GM18520 (cell line): ENCODE measurements at regions not wholly inside any gene's neighbourhood (a gene's known extent, or its start where the extent isn't known, plus 50 kb on each side); places are given as distances from the start of the nearest gene placed in this dataset.
"Not testable (repeated sequence)": the region's sequence is repeated elsewhere in the genome, so short reads cannot be mapped to it uniquely, and the experiment has no call there.

Source experiments
- ATAC-seq: cut with Tn5 transposase; IDR thresholded peaks from one replicate; pipeline ENCODE4 v1.9.1; 2021; ENCODE audit not compliant: unreplicated experiment

- no peak for ATAC-seq
Measured at GRCh38 chr16:60712144-60712543, 1324.1 kb downstream of the CDH8 start.

DNA sequence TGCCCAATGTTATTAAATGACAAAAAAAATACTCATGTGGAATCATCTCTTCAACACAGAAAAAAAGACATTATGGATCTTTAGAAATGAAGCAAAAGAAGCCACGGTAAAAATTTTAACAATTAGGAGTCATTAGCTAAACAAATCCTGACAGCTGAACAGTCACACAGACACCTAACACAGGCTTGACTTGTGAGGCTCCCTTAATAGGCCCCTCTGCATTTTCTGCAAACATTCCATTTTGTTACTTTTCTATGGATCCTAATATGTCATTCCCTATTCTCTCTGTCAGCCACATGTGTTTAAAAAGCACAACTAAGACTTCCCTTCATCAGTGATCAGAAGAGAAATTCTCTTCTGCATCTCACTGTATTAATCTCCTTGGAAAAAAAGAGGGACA is 1331.5 kb downstream of the CDH8 start:
- no peak for ATAC-seq

- ATAC-seq, result no peak
Measured at GRCh38 chr16:60703096-60703495, 1333.1 kb downstream of the CDH8 start.

DNA sequence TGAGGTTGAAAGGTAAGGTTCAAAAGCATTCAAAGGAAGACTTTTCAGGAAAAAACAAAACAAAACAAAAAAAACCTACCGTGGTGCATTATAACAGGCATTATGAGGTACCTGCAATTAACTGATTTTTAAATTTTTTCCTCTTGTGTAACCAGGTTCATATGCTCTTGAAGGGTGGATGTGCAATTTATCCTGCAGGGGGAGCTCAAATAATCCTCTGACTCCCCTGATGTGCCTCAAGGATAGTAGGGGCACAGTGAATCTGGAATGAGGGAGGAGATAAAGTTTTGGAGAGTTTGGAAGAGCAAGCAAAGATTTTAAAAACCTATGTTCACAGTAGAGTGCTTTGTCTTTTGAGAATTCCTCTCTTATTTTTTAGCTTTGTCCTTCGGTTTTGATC is 1349.4 kb downstream of the CDH8 start:
- no peak for ATAC-seq

DNA sequence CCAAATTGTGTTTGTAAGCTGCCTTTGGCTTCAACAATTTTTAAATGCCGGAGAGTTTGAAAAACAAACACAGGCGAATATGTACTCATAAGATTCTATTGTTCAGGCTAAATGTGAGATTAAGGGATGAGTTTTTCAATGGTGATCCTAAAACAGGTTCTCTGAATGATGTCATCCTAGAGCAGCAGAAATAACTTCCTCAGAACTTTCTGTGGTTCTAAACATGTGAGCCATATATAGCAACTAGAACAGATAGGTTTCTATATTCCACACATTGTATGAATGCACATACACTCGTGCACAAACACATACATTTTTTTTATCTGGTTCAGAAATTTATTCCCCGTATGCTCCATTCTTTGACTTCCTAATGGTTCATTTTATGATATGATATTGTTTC is 1352.2 kb downstream of the CDH8 start:
- no peak for ATAC-seq

DNA sequence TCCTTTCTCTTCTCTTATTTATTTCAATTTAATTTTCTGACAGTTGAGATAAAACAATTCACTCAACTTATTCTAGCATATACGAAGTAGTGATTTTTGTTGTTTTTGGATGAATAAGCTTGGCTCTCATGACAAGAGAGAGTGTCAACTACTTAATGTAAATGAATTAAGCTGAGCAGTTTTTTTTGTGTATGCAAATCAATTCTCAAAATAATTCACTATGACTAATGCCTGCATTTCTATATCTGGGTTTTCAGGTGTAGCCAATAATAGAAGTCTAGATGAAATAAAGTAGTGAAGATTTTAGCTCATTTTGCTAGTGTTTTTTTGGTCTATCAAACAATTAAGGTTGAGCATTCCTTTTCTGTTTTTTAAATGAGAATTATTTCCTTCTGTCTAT is 1354.0 kb downstream of the CDH8 start:
- no peak for ATAC-seq

DNA sequence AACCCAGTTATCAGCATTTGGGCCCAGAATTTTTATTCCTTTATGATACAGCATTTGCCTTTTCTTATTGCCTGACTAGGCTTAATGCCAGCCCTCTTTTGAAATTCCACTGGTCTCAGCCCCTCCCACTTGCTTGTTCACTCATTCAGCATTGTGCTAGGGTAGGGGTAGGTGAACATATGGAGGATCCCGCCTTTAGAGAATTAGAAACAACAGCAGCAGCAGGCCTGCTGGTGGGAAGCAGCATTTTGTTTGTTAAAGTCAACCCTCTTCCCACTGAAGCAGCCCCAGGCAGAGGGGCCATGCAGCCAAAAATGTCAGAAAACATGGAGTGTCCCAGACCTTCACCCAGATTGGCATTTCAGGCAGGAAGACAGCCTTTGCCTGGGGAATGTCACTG is 1355.2 kb downstream of the CDH8 start:
- no peak for ATAC-seq

DNA sequence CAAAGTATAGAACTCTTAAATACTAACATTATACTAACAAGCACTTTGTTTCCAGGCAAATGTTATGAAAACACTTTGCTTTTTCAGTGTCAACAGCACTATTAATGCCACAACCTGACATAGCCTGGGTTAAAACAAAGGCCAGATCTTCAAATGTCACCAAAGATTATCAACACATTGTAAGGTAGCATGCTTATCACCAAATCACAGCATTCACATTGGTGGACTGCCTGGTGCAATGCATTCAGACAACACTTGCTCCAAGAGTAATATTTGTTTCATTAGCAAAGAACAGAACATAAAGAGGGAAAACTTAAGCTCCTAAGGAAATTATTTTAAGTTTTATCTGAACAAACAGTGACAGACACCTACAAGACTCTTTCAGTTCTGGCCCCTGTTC is 1361.2 kb downstream of the CDH8 start:
- no peak for ATAC-seq

DNA sequence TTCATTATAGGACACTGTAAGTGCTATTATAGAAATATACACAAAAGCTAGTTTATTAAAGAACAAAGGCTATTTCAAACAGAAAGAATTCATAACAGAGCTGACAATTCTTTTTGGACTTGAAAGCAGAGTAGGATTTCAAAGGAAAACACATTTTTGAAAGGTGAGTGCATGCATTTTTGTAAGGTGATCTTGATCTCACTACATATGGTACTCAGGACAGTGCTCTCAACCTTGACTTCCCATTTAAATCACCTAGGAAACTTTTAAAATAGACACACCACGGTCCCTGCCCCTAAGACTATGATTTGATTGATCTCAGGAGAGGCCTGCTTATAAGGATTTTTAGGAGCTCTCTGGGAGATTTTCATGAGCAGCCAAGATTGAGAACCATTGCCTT is 1362.0 kb downstream of the CDH8 start:
- no peak for ATAC-seq

DNA sequence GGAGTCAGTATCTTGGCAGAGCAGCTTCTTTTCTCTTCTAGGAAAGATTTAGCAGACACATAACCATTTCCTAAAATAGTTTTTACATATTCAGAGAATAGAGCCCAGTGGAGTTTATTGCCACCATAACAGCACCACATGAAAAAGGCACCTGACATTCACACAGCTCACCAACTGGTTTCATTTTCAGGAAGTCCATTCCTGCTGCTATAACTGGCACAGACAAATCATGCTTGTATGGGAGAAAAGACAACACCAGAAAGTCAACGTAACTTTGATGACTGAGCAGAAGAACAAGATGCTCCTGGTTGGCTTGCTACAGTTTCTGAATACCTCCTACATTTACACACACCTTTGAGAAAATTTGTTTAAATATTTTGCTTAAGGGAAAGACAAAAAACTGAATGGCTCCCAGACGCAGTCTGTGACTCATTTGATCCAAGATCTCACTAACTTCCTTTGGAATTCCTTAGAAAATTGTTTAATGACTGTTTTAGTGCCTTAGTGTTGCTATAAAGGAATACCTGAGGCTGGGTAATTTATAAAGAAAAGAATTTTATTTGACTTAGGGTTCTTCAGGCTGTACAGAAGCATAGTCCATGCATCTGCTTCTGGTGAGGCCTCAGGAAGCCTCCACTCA is 1380.6 kb downstream of the CDH8 start:
- no peak for ATAC-seq

DNA sequence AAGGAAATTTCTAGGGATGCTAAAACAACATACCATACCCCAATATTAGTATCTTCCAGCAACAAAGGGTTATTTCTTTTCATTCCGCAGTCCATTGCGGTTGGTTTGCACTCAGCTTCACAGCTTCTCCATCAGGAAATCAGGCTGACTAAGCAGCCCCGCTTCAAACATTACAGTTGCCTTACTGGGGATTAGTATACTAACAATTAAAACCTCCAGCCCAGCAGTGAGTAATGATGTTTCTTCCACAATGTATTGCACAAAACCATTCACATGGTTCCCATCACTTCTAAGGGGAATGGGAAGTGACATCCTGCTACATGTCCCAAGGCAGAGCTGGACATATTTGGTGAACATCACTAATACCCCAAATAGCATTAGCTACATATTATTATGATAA is 1384.9 kb downstream of the CDH8 start:
- ATAC-seq, result no peak

DNA sequence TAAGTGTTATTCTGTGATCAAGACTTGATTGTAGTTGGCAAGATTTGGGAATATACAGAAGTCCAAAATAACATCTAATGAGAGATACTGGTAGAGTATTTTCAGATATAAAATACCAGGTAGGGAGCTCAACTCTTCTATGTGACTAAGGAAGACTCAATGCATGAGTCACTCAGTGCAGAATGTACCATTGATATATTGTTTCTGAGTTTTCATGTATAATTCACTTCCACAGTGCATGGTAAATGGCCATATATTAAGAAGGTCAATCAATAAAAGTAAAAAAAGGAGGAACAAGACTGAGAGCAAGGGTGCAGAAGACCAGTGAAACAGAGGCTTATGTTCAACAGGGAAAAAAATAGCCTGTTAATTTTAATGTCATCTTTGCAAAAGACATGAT is 1387.9 kb downstream of the CDH8 start:
- ATAC-seq, result no peak

DNA sequence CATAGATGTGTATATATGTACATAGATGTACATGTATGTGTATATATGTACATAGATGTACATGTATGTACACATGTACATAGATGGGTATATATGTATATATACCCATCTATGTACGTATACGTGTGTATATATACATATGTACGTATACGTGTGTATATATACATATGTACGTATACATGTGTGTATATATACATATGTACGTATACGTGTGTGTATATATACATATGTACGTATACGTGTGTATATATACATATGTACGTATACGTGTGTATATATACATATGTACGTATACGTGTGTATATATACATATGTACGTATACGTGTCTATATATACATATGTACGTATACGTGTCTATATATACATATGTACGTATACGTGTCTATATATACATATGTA is 1388.8 kb downstream of the CDH8 start:
- not testable (repeated sequence) for ATAC-seq

DNA sequence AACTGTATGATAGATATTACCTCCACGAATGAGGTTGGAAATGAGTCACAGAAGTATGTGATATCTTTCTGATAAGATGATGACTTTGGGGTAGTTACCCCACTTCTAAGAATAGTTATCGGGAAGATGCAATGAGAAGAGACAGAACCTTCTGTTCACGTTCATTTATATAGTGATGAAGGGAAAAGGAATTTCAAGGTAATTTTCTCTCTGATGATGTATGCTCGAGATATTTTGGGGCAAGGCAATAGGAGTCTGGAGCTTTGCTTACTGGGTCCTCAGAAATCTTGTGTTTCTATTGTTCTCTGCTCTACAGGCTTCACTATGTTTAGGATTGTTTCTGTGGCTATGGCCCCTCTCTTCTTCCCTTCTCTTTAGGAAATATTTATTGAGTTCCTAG is 1389.6 kb downstream of the CDH8 start:
- ATAC-seq, result no peak

DNA sequence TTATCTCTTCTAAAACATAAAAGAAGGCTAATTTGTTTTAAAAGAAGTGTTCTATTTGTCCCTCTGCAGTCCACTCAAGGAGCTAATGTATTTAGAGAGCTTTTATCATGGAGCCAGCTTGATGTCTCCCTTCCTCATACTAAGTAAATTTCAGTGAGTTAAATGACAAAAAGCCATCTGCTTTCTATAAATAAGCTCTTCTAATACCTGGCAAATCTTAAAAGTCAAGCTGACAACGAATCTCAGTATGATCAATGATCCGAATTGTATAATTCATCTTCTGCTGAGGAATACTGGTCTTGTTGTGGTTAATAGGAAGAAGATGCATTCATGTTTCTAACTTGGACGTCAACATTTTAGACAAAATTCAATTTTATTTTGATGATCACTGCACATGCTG is 1390.7 kb downstream of the CDH8 start:
- ATAC-seq, result no peak

- no peak for ATAC-seq
Measured at GRCh38 chr16:60642956-60643355, 1393.3 kb downstream of the CDH8 start.

- ATAC-seq, result no peak
Measured at GRCh38 chr16:60641067-60641665, 1395.1 kb downstream of the CDH8 start.

DNA sequence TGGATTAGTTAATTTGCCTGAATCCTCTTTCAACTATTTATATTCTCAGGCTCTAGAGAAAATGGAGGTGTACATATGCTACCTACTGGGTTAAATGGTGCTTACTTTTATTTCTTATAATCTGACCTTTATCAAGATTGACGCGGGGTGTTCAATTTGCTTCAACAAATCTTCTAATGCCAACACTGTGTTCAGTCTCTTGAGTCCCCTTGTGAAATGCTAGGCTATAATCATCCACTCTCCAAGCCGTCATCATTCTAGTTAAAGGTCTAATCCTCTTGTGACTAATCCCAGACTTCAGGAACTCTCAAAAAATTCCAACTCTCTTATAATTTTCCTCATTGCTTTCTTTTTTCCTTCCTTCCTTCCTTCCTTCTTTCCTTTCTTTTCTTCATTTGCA is 1396.2 kb downstream of the CDH8 start:
- ATAC-seq, result no peak

GRCh38 chr16:60636636-60637035 is 1399.6 kb downstream of the CDH8 start:
- ATAC-seq, result not testable (repeated sequence)

GRCh38 chr16:60636117-60636516 is 1400.1 kb downstream of the CDH8 start:
- no peak for ATAC-seq

DNA sequence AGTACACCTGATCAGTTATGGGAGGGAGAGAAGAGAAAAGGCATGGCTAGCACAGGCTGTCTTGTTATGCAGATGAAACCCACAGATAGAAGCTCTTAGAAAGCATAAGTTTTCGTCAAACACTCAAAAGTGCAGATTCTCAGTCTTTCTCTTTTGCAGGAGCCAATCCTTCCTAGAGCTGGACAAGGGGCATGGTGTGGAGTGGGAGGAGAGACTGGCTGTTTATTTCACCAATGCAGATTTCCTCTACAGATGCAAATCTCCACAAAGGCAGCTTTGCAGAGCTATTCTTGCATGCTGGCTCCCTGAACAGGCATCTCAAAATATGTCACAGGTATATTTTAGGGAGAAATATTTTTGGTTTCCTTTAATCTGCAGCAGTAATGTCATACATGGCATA is 1400.7 kb downstream of the CDH8 start:
- no peak for ATAC-seq

DNA sequence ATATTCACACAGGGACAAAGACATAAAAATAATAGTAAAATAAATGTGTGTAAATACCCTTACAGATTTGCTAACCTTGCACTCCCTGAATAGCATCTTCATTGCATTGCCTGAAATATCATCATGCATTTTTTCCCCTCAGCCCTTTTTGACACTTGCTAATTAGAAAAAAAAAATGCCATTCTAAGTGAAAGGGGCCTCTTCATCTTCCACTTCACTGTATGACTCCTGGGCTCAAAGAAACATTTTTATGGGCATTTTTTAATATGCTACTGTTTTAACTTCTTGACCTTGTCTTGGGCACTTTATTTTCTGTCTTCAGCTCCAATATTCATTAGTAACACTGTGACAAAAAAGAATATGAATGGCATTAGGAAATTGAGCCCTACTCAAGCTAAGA is 1424.4 kb downstream of the CDH8 start:
- ATAC-seq, result no peak

DNA sequence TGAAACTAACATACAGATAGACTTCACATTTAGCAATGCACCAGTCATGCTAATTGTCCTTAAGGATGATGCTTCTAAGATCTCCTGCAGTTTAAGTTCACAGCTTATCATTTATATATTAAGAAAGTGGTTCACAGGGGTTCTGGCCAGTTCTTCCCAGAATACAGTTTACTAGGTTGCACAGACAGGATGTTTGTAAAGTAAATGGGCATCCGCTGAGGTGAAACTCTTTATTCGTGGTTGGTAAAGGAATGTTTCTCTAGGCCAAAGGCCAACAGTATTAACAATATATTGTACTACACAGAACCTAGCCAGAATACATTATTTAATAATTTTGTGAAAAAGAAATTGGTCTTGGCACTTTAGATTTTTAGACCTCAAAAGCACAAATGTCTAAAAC is 1427.3 kb downstream of the CDH8 start:
- no peak for ATAC-seq
